NCI-H345 treated with DMSO at 0.1 percent for 48 hours (cell line): ENCODE measurements at regions not wholly inside any gene's neighbourhood (a gene's known extent, or its start where the extent isn't known, plus 50 kb on each side); places are given as distances from the start of the nearest gene placed in this dataset.

Experiments used
- DNase-seq: peaks from one replicate; lab custom pipeline; 2025; ENCODE audit not compliant: unreplicated experiment; lab: John Stamatoyannopoulos, UW

DNA sequence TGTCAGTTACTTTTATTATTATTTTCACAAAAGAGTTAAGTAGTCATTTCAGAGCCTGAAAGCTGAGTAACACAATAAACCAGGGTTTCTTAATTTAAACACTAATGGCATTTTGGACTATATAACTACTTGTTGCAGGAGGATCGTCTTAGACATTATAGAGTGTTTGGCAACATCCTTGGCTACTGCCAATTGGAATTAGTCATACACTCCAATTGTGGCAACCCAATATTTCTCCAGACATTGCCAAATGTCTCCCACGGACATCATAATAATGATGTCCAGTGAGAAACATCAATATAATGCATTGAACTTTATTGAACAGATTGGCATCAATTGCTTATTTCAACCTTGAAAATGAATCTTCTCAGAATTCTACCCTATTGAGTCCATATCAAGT lies 441.9 kb upstream of the ADGRL4 start:
- no peak for DNase-seq

DNA sequence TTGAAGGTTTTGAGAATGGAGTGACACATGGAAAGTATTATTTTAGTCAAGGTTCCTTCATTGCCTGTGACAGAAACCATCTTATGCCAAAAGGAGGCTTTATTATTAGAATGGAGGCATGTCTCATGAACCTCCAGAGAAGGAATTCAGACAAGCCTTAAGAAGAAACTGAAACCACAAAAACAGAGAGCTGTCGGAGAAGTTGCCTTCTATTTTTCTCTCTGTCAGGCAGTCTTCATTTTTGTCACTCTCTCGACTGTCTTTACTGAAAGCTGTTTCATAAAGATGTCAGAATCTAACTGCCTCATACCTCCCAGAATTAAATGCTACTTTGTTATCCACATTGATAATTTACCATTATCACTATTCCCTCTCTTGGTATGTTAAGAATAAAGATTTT lies 434.7 kb upstream of the ADGRL4 start:
- DNase-seq: no peak

DNA sequence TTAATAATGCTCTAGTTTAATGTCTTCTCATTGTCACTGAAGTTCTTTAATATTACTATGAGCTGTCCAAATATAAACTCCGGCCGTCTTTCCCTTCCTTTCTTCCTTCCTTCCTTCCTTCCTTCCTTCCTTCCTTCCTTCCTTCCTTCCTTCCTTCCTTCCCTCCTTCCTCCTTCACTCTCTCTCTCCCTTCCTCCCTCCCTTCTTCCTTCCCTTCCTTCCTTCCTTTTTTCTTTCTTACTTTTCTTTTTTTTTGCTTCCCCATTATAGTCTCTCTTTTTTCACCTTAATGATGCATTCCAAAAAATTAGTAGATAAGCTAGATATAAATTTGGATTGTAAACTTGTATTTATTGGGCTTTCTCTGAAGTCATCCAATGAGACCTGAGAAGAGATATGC lies 431.0 kb upstream of the ADGRL4 start:
- DNase-seq: no peak

DNA sequence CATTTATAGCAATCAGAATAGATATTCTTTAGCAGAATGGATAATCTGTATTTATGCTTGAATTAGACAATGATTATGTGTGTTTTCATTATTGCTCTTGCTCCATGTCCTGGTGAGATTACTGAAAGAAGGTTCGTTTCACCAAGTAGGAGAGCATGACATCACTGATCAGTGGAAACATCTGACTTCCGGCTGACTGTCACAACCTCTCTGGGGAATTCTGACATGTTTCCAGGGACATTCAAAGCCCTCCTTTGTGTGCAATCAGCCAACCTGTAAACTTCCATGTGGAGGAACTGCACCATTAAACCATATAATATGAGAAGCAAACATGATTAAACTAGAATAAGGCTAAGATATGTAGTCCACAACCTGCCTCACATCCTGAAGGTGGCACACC lies 424.8 kb upstream of the ADGRL4 start:
- no peak for DNase-seq

DNA sequence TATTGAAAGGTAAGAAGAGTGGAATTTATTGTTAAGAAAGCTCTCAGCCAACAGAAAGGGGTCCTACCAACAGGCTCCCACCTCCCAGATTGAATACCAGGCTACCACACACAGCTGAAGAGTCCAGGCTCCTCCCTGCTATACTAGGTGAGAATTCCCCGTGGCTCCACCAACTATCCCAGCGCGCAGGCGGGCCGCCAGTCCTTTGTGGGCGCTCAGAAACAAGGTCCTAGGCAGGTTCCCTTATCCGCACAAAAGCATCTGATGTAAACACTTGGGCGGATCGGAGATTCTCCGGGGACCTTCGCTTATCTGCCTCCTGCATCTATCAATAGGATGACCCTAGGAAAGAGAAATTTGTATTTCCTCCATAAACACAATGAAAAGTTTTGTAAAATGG lies 423.9 kb upstream of the ADGRL4 start:
- no peak for DNase-seq

DNA sequence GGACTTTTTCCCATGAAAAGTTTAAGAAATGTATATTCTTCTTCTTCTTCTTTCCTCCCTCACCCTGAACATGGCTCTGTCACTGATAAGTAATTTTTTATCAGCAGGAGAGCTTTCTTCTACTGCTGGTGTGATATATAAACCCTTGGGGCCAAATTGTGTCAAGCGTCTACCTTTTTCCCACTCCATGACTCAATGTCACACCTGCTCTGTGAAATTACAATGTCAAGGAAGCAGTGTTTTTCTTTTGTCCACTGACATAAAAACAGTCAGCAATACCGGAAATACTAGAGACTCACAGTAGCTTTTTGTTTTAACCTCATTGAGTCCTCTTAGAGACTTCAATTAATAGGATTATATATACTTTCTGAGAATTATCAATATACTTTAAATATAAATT lies 416.2 kb upstream of the ADGRL4 start:
- DNase-seq: no peak

DNA sequence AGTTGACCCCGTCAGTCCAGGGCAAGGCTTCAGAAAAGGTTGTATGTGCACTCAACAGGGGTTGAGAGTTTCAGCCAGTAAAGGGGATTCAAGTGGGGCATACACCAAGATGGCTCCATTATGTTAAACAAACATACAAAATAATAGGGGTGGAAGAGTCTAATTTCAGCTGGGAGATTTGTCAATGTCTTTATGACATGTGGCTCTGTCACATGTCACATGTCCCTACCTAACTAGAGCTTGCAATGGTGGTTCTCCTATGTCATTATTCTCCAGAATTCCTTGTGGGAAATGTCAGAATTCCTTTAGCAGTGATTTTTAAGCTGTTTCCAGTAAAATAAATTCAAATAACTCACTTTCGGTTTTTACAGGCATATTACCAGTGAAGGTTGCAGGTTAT lies 392.0 kb upstream of the ADGRL4 start:
- DNase-seq: no peak

DNA sequence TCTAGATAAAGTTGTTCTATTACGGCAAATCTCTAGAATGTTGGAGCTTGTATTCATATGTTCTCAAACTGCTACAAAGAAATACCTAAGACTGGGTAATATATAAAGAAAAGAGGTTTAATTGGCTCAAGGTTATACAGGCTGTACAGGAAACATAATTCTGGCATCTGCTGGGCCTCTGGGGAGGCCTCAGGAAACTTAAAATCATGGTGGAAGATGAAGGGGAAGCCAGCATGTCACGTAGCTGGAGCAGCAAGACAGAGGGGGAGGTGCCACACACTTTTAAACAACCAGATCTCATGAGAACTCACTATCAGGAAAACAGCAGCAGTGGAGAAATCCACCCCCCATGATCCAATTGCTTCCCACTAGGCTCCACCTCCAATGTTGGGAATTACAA lies 390.4 kb upstream of the ADGRL4 start:
- no peak for DNase-seq

DNA sequence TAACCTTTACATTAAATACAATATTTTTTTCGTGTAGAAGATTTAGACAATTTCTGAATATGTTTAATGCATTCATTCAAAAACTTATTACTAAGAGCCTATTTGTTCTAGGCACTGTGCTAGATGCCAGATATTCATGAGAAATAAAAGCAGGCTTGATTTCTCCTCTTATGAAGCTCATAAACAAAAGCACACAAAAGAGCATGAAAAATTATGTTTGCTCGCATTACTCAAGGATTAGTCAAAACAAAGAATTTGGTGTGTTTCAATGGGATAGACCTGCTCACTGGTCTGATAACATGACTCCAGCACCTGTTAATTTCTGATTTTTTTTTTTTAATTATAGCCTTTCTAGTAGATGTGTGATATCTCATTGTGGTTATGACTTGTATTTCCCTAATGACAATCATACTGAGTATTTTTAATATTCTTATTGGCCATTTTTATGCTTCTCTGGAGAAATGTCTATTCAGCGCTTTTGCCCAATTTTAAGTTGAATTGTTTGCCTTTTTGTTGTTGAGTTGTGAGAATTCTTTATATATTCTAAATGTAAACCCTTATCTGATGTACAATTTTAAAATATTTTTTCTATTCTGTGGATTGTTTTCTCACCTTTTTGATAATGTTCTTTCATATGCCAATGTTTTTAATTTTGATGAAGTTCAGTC lies 382.3 kb upstream of the ADGRL4 start:
- no peak for DNase-seq

DNA sequence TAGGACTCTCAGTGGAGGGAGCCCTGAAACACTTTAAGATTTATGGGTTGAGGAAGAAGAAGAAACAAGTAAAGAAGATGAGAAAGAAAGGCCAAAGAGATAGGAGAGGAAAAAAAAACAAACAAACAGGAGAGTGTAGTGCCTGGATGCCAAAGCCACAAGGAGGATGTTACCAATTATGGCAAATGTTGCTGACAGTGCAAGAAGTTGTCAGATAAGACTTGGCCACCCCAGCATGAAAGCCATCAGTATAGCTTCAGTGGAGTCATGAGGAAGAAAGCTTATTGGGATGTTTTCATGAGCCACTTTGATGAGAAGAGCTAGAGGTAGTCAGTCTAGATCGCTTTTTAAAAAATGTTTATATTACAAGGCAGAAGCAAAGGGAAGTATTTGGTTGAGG lies 380.2 kb upstream of the ADGRL4 start:
- DNase-seq: no peak

DNA sequence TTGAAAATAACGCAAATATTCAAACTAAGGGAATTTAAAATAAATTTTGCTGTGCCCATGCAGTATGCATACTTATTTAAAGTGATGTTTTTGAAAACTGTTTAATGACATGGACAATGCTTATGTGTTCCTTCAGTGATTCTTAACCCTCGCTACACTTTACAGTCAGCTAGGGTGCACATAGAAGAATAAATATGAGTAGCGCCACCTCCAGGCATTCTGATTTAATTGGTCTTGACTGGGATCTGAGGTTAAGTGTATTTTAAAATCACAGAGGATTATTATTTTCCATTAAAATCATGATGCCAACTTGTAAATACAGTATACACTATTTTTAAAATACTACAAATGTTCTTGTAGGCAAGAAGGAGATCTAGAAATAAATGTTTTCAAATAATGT lies 373.5 kb upstream of the ADGRL4 start:
- DNase-seq: no peak

DNA sequence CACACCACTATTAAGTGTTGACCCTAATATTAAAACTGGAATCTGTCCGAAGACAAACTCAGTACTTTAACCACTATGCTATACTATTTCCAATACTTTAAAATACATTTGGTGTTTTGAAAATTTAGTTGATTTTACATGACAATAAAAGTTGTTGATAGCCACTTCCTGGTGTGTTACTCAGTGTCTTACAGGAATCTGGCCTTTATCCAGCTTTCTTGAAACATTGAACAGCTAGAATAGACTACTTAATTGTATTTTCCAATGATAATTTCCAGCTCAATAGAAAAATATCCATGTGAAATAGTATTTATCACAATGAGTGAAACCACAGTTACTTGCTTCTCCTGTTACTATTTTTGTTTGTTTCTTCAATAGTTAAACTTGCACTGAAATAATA lies 369.6 kb upstream of the ADGRL4 start:
- no peak for DNase-seq

DNA sequence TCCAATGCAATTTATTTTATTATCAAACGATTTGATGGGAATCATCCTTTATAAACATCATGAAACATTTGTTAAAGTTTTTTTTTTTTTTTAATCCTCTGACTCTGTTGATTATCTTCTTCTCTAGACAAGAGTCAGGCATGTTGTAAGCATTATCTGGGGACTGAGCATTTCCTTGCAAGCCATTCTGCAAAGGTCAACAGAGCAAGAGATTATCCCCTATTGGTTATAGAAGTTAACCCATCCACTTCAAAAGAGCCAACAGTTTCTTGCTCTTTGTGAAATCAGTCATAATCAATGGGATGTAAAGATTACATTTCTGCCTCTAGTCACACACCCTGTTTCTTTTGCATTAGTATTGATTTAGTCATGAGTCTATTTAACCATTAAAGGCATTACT lies 368.8 kb upstream of the ADGRL4 start:
- no peak for DNase-seq

DNA sequence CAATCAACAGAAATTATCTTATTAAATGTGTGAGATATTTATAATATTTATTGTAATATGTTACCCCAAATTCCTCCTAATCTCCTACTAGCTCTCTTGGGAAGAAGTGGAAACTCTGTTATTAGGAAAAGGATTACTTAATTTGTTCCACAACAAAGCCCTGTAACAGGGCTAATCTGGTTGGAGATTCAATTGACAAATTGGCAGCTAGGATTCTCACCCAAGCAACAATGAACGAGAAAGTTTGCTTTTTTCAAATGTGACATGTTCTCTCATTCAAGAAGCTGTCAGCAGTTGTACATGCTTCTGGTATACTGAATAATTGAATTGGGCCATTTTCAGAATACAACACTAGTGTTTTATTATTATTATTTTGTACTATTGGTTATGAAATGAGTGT lies 367.9 kb upstream of the ADGRL4 start:
- DNase-seq: no peak

DNA sequence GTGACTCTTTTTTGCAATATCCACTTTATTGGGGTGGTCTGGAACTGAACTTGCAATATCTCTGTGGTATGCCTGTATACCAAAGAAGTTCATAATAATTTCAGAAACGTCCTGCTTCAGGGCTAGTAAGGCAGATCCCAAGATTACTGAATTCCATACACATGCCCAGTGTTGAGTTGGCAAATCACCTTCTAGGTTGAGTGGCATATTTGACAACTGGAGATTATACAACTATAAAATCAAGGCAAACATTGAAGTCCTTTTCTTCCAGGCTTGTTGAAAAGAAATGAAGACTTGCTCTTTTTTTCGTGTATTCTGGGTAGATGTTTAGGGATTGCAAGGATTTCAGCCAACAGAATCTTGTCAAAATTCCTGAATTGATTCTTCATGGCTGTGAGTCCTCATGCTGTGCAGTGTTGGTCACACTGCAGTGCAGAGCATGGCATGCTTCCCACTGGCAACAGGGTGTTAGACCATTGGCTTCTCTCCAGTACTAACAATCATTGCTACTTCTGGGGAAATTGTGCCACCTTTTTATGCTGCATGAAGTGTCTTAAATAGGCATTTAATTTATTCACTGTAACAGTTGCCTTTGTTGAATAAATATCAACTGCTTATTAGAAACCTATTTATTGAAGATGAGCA lies 367.1 kb upstream of the ADGRL4 start:
- peak; percentile 74 for DNase-seq

DNA sequence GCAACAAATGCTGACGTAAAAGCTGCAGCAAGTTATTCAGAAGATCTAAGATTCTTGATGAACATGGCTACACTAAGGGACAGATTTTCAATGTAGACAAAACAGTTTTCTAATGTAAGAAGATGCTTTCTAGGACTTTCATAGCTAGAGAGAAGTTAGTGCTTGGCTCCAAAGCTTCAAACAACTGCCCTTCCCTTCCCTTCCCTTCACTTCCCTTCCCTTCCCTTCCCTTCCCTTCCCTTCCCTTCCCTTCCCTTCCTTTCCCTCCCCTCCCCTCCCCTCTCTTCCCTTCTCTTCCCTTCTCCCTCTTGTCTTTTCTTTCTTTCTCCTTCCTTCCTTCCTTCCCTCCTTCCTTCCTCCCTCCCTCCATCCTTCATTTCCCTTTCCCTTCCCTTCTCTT lies 365.3 kb upstream of the ADGRL4 start:
- DNase-seq: no peak

DNA sequence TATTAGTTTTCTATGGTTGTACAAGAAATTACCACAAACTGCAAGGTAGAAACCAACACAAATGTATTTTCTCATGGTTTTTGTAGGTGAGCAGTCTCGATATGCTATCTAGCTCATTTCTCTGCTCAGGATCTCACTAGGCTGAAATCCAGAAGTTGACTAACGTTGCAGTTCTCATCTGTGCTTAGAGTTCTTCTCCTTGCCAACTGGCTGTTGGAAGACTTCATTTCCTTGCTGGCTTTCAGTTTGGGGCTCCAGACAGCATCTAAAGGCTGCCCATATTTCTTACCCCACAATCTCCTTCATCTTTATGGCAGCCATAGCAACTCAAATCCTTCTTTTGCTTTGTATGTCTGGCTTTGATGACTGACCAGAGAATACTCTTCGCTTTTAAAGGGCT lies 362.6 kb upstream of the ADGRL4 start:
- DNase-seq: no peak

DNA sequence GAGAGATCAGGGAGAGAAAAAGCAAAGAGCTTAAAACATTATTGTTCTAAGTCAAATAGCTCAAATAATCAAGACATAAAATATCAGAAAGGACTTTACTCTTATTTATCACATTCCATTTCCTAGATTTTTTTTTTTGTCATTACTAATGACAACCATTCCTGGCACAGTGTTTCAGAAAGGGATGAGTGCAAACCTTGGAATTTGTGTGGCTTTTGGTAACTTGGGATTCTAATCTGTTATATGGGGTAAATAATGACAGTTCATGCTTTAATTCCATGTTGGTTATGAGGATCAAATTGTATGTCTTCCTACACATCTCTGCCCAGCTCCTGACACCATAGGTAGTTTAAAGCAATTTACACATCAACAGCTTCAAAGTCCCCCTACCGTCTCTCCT lies 358.4 kb upstream of the ADGRL4 start:
- no peak for DNase-seq

DNA sequence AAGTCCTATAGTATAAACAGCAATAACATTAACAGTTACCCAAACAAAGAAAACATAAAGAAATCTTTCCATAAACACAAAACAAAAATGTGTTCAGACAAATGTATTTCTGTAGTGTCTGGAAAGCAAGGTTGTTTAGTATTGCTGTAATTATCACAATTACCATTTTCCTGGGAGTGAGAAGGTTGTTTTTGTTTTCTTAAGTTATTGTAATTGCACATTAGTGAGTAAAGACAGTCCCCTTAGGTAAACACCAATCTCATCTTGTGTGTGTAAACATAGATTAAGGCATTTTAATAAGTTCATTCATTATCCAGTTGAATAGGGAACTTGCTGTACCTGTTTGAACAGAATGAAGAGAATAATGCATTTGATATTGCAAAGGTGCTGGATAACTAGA lies 356.9 kb upstream of the ADGRL4 start:
- peak; percentile 64 for DNase-seq

DNA sequence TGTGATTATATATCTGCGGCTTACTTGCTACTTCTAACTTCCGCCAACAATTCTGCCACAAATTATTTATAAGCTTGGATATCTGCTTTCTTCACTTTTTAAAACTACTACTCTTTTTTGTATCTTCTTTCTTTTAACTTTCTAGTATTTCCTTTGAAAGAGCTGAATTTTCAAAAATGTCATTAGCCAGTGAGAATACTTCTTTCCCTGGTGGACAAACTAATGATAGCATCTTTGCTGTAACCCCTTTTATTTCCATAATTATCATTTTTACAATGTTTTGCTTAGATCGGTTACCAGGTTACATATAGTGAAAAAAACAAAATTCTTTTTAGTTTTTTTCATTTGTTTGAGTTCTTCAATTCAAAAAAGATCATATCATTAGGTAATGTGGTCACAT lies 355.9 kb upstream of the ADGRL4 start:
- no peak for DNase-seq

DNA sequence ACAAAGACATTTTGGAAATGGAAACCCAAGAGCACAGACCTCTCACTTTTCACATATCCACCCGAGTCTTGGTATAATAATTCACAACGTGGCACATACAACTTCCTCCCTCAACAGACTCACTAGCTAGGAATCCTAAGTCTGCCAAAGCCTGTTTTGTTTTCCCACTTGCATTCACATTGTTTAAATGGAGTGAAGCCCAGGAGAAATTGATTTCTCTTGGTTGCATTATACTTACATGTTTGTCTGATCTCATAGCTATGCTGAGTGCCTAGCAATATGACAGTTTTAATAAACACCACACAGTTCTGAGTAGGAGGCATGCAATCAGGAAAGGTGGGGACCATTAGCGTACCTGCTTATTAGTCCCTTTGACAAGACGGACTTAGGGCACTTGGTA lies 348.6 kb upstream of the ADGRL4 start:
- DNase-seq: no peak

DNA sequence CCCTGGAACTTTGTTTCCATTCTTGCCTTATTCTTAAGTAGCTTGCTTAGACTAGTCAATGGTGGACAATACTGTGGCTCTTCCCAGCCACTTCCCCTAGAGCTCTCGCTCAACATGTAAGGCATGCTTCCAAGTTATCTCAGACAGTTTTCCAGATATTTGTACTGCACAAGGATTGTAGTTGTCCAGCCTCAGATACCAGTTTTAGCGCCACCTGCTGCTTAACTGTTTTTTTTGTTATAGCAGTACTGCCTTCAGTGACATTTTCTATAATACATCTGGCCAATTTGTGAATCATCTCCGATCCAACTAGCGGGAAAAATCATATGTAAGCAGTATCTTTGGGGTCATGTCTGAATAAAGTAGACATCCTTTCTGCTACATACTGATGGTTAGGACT lies 346.7 kb upstream of the ADGRL4 start:
- DNase-seq: no peak

DNA sequence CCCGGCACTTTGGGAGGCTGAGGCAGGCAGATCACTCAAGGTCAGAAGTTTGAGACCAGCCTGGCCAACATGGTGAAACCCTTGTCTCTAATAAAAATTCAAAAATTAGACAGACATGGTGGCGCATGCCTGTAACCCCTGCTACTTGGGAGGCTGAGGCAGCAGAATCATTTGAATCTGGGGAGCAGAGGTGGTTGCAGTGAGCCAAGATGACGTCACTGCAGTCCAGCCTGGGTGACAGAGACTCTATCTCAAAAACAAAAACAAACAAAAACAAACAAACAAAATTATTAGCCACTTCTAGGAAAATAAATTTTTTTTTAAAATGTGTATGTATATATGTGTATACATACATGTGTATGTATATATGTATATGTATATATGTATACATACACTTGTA lies 320.3 kb upstream of the ADGRL4 start:
- no peak for DNase-seq
